Osteocyte (in vitro differentiated cells): ENCODE measurements at regions not wholly inside any gene's neighbourhood (a gene's known extent, or its start where the extent isn't known, plus 50 kb on each side); places are given as distances from the start of the nearest gene placed in this dataset.

ENCODE experiments used
- DNase-seq: peaks from one replicate; pipeline ENCODE4 v3.0.0; 2021; ENCODE audit warnings: mixed read lengths; ENCODE audit not compliant: unreplicated experiment; ENCODE audit errors: extremely low spot score
- H3K27ac Mint-ChIP-seq: one replicate; pipeline ENCODE4 v1.8.0; 2021; ENCODE audit warnings: mild to moderate bottlenecking, mixed read lengths; ENCODE audit not compliant: unreplicated experiment
- H3K27me3 Mint-ChIP-seq: one replicate; pipeline ENCODE4 v1.8.0; 2021; ENCODE audit warnings: mixed read lengths; ENCODE audit not compliant: unreplicated experiment
- H3K36me3 Mint-ChIP-seq: one replicate; pipeline ENCODE4 v1.8.0; 2021; ENCODE audit warnings: mixed read lengths; ENCODE audit not compliant: unreplicated experiment
- H3K4me1 Mint-ChIP-seq: one replicate; pipeline ENCODE4 v1.8.0; 2021; ENCODE audit warnings: mixed read lengths; ENCODE audit not compliant: unreplicated experiment
- H3K4me3 Mint-ChIP-seq: one replicate; pipeline ENCODE4 v1.8.0; 2021; ENCODE audit warnings: mild to moderate bottlenecking, moderate library complexity, mixed read lengths; ENCODE audit not compliant: unreplicated experiment
- H3K9me3 Mint-ChIP-seq: one replicate; pipeline ENCODE4 v1.8.0; 2021; ENCODE audit warnings: mixed read lengths; ENCODE audit not compliant: unreplicated experiment
- CTCF ChIP-seq: fragments of 200-600 bp; sonication (generic); IDR thresholded peaks from 2 replicates; pipeline ENCODE4 v1.5.0; 2021; ENCODE audit warnings: antibody characterized with exemption, mild to moderate bottlenecking, moderate library complexity

- no peak for TF ChIP-seq CTCF
- no peak for DNase-seq
- Mint-ChIP-seq H3K4me1 (no peaks in the 10 kb centered on the region), H3K27ac (no peak overlapping the region), H3K4me3 (no peak overlapping the region), H3K9me3 (peaks cover 18% of the 10 kb centered on the region), H3K27me3 (no peaks in the 10 kb centered on the region), H3K36me3 (no peaks in the 10 kb centered on the region)
Measured at GRCh38 chr2:114231921-114232320, 210.5 kb upstream of the DPP10 start.

DNA sequence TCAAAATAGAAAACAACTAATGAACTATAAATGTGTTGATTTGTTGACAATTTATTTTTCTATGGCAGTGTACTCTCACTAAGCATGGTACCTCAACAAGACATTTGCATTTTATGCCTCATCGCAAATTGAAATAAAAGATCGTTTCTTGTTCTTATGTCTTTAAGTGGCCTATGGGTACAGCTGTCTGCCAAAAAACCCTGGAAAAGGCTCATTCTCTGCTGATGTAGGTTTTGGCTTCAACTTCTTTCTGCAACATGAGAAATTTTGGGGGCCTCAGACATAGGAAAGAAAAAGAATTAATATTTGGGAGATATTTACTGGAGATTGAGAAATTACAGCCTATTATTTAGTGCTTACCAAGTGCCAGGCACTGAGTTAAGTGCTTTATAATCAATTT, 205.1 kb upstream of the DPP10 start:
- Mint-ChIP-seq H3K27me3 (no peaks in the 10 kb centered on the region), H3K4me1 (no peaks in the 10 kb centered on the region), H3K36me3 (no peaks in the 10 kb centered on the region), H3K27ac (no peak overlapping the region), H3K4me3 (no peak overlapping the region), H3K9me3 (peaks cover 10% of the 10 kb centered on the region)
- TF ChIP-seq CTCF, result no peak
- DNase-seq, result no peak

- Mint-ChIP-seq H3K4me3 (no peak overlapping the region), H3K9me3 (no peaks in the 10 kb centered on the region), H3K36me3 (no peaks in the 10 kb centered on the region), H3K27me3 (no peaks in the 10 kb centered on the region), H3K4me1 (no peaks in the 10 kb centered on the region), H3K27ac (no peak overlapping the region)
- DNase-seq, result no peak
- no peak for TF ChIP-seq CTCF
Measured at GRCh38 chr2:114238910-114239559, 203.4 kb upstream of the DPP10 start.

DNA sequence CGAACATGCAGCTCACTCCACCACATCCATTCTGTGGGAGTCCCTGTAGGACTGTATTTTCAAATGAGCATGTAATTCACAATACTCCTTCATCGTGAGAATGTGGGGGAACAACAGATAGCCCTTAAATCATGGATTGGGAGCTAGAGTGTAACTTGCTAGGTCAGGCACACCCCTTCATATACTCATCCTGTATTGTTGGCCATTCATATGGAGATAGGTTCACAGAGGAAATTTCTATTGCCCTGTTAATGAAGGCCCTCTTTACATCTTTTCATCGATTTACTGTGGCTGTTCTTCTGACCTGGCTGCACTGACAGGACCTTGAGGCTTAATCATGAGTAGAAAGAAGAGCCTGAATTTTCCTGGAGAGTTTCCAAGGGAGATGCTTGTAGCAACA, 193.8 kb upstream of the DPP10 start:
- Mint-ChIP-seq H3K27ac (no peak overlapping the region), H3K4me3 (no peak overlapping the region), H3K27me3 (no peaks in the 10 kb centered on the region), H3K36me3 (no peaks in the 10 kb centered on the region), H3K9me3 (no peaks in the 10 kb centered on the region), H3K4me1 (no peaks in the 10 kb centered on the region)
- DNase-seq, result no peak
- TF ChIP-seq CTCF, result no peak

DNA sequence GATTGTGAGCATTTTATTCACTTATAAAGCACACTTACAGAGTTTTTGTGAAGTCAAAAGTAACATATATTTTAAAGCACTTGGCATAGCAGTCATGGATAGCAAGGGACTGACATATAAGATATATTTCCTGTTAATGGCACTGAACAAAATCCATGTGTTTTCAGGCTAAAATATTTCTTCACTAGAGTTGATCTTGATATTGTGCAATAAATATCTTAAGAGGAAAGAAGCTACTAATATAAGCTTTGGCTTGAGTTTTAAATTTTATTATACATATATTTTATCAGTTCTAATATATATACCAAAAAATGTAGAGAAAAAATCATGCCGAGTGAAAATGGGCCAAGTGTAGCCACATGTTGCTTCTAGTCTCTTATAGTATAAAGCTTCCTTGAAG, 189.7 kb upstream of the DPP10 start:
- Mint-ChIP-seq H3K27me3 (no peaks in the 10 kb centered on the region), H3K9me3 (no peaks in the 10 kb centered on the region), H3K4me3 (no peak overlapping the region), H3K36me3 (no peaks in the 10 kb centered on the region), H3K4me1 (no peaks in the 10 kb centered on the region), H3K27ac (no peak overlapping the region)
- no peak for TF ChIP-seq CTCF
- DNase-seq, result no peak
